Sciatic nerve (tissue), 2 donors: ENCODE measurements at regions not wholly inside any gene's neighbourhood (a gene's known extent, or its start where the extent isn't known, plus 50 kb on each side); places are given as distances from the start of the nearest gene placed in this dataset.

Experiments used
- ATAC-seq: fragments of 200-7000 bp; cut with Tn5 transposase; one replicate; pipeline ENCODE4 v1.9.1; 2020; ENCODE audit warnings: mild to moderate bottlenecking, moderate library complexity
- DNase-seq: peaks from one replicate; pipeline ENCODE4 v3.0.0-alpha.2; 2020; ENCODE audit warnings: low spot score
- intact Hi-C: fragments of 100-400 bp; cut with DNase I; formaldehyde crosslinking; loops from one replicate; pipeline ENCODE4 v1.14.2; 2022
- donor health status: DM: no; HTN: no; CAD: no.
- donor health status: DM: no; HTN: no; CAD: no.

DNA sequence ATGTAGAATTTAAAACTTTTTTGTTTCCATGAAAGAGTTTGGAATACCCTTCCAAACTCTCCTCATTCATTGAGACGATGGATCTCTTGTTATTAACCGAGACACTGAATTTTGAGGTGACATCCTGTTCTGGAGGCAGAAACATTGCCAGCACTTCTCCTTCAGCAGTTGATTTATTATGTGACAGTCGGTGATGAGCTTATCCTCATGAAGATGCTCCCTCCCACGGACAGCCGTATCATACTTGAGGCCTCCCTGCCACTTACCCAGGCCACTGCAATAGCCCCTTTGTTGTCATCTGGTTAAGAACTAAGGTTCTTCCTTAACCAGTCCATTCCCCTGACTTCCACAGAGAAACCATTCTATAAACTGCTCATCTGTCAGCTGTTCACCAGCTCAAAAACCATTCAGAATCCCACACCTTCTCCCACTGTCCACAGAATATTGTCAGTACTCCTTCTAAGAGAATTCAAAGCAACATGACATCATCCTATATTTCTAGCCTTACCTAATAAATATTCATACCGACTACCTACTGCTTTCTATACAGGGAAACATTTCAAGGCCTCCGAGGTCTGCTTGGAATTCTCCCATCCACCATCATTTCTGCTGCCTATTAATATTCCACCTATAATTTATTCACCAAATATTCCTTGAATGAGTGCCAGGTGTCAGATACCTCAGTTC is 139.0 kb upstream of the TRIB2 start:
- DNase-seq (no peak), ATAC-seq (no peak)
- intact Hi-C loops = no loop called here

DNA sequence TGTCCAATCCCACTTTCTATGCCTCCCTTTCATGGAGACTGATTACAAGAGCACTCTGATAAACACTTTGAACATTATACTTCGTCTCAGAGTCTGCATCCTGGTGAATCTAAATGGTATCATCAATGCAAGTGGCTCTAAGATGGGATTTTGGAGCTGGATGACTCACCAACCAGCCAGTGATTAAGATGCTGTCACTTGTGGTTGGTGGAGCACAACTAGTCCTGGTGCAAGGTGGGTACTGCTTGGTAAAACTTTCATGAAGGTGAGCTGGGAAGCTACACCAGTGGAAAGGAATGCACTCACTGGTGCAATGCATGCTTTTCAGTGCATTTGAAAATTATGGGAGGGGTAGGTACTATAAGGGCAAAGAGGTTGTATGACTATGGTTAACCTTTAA is 137.7 kb upstream of the TRIB2 start:
- DNase-seq (no peak), ATAC-seq (no peak)
- intact Hi-C loops = no loop called here

DNA sequence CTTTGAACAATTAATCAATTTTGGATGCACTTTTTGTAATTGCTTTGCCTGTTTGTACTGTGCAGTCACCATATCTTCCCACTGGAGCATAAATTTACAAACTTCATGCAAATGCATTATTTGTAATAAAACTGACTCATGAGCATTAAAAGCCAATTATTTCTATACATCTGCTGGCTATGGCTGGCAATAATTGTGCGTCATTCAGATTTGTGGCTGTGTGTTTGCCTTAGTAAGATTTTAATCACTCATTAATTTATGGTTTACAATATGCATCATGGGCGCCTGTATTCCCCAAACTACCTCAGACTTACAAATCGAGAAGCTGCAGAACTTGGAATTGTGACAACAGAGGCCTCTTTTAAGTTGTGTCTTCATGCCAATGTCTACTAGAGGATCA is 132.4 kb upstream of the TRIB2 start:
- intact Hi-C loops = no loop called here
- DNase-seq (no peak), ATAC-seq (no peak)

DNA sequence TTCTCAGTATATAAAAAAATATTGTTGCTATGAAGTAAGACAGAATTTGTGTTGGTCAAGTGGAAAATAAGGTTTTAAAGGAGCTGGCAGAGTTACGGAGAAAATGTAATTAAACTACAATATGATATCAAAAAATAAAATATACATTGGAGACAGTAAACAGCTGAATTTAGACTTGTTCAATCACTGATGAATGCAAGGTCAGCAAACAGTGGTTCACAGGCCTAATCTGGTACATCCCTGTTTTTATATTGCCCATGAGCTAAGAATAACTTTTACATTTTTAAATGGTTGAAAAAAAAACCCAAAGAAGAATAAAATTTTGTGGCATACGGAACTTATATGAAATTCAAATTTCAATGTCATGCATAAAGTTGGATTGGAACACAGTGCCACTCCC is 131.0 kb upstream of the TRIB2 start:
- ATAC-seq = no peak
- intact Hi-C loops = no loop called here
- no peak for DNase-seq

DNA sequence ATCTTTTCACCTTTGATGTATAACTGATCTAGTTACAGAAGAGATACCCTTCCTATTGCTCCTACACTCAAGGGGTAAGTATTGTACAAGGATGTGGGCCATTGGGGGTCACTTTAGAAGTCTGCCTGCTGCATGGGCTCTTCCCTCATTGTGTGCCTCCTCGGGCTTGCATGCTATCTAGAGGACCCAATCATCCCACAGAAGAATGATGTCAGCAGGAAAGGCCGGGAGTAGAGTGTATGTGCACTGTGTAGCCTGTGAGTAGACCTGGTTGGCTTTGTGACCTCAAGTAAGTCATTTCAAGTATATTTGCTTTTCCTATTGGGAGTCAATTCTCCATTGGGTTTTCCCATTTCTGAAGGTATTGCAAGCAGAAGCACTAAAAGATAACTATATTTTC is 129.5 kb upstream of the TRIB2 start:
- intact Hi-C loops = no loop called here
- DNase-seq (no peak), ATAC-seq (no peak)

DNA sequence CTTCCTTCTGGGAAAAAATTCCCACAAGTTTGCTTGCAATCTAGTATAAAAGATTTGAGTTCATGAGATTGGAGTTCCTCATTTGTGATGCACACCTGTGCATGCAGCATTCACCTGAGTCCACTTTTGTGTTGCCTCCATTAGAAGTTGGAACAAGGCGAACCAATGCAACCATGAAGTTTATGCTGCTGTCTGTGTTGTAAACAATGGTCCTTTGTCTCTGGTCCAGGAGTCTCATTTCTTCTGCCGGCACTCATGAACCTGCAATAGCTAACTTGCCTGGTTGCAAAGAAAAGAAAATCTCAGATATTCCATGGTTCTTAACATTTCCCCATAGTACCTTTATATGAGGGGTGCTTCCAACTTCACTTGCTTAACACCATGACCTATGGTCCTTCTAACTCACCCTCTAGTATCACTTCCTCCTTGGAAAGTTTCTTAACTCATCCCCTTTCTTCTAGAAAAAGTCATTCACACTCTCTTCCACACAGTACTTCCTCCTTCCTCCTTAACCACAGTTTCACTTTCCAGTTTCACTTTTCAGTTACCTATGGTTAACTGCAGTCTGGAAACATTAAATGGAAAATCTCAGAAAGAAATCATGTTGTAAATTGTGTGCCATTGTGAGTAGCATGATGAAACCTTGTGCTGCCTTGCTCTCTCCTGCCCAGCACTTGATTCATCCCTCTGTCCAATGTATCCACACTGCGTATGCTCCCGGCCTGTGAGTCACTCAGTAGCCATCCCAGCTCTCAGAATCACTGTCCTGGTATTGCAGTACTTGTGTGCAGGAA is 128.8 kb upstream of the TRIB2 start:
- ATAC-seq (peak; percentile 78), DNase-seq (no peak)
- intact Hi-C loops = no loop called here

DNA sequence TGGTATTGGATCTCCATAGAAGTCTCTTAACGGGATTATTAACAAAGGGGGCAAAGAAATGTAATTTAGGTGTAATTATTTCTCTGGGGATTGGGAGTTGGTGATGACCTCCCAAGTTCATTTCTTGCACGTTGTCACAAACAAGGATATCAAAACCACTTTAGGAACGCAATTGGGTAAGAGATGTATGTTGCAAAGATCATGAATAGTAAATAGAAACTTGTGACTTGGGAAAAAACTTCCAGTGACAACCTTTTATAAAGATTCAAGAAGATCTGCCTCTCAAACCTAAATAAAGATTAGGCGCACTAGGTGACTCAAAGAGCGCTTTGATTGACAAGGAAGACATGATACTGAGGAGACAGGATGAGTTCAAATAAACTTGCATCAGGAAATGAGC is 127.8 kb upstream of the TRIB2 start:
- intact Hi-C loops = no loop called here

DNA sequence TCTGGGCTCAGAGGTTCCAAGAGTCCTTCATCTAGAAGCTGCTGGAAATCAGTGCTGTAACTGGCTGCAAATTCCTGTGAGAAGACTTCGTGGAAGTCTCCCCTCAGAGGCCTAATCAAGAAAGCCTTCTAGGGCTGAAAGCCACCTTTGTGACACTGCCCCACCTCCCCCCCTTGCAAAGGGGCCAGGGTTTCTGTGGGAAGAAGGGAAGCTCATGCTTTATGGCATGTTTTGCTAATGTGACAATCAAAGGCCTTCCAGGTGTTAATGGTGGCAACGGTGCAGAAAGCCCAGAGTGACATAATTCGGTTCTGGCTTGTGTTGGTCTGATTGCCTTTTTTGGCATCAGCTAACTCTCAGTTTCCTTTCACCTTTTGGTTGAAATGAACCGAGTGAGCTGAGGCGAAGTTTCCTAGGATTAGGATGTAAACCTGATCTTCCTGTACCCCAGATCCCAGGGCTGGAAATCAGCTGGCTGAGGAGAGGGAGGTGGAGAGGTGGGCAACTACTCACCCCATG is 126.9 kb upstream of the TRIB2 start:
- DNase-seq = no peak
- no peak for ATAC-seq
- intact Hi-C loops = no loop called here

More for the DNA sequence above, 127.8 kb upstream of the TRIB2 start:
- no peak for ATAC-seq
- DNase-seq = no peak

DNA sequence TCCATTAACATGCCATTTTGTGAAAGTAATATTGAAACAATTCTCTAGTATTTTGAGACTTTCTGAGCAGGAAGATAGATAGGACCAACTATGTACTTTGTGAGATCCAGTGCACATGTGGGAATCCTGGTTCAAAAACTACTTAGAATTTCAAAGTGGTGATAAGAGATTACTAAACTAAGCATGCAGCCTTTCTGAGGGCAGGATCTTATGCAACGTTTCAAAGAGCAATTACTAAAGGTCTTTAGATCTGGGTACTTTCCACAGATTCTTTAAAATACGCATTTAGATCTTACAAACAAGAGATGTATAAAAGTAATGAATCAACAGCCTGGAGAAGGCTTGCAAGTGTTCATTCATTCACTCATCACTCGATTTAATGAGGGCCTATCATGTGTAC is 124.4 kb upstream of the TRIB2 start:
- DNase-seq (no peak), ATAC-seq (no peak)
- intact Hi-C loops = no loop called here

DNA sequence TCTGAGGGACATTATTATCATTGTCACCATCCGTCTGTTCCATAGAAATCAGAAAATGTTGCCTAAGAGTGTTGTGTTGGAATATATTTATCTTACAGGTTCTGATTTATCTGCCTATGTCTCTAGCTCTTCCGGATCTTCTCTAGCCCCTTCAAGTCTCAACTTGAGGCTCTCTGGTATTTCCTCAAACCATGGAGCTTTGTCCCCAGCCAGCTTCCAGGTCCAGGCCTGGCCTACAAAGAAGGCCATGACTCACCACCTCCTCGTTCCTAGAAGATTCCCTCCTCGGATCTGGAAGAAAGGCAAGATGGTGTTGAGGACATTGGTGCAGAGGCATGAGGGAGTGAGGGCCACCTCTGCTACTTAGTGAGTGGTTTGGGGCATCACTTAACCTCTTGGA is 122.1 kb upstream of the TRIB2 start:
- intact Hi-C loops = no loop called here
- no peak for ATAC-seq
- no peak for DNase-seq

DNA sequence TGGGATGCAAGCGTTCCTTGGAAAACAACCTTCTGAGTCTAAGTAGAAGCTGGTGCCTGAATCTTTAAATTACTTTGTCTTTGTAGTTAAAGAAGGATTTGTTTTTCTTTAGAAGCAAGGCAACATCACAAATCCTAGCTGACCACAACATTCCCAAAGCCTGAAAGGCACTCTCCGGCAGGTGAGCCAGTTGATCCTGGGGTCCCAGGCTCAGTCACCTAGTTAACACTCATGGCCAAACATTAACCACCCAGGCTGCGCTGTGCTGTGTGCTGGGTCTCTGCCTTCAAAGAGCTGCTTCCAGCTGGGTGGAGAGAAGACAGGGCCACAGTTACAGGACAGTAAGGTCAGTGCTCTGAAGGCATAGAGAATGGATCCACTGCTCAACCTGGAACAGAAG is 120.0 kb upstream of the TRIB2 start:
- ATAC-seq = no peak
- DNase-seq = no peak
- intact Hi-C loops = no loop called here

DNA sequence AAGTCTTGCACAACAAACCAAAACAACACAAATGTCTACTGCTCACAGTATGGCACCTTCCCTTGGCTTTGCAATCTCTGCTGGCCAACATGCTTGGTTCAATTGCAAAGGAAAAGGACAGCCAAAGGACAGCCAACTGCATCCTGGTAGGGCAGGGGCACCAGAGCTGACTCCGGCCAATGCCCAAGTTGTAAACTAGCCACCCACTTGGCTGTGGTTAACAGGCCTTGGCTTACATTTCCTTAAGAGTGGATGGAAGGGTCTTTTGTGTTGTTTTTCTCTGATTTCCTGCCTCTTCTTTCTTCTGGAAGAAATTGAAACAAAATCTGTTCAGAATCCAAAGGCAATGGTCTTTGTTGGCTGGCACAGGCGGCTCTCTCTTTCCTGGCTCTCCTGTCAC is 119.1 kb upstream of the TRIB2 start:
- DNase-seq = no peak
- intact Hi-C loops = no loop called here
- no peak for ATAC-seq

DNA sequence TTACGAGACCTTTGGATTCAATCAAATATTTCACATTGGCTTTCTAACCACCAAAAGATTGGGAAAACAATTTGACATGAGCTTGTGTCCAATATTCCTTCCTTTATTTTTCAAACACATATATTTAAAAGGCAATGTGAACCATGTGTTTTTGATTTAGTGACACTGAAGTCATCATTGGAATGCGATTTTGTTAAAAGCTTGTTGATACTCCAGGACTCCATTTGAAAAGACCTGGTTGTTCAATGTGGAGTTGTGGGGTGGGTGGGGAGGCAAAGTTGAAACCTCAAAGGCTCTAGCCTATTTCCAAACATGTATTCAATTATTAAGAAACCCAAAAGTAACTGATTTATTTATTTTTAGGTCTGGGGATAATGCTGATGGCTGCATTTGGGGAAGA is 114.1 kb upstream of the TRIB2 start:
- ATAC-seq = peak; percentile 55
- intact Hi-C loops = no loop called here
- DNase-seq = no peak

DNA sequence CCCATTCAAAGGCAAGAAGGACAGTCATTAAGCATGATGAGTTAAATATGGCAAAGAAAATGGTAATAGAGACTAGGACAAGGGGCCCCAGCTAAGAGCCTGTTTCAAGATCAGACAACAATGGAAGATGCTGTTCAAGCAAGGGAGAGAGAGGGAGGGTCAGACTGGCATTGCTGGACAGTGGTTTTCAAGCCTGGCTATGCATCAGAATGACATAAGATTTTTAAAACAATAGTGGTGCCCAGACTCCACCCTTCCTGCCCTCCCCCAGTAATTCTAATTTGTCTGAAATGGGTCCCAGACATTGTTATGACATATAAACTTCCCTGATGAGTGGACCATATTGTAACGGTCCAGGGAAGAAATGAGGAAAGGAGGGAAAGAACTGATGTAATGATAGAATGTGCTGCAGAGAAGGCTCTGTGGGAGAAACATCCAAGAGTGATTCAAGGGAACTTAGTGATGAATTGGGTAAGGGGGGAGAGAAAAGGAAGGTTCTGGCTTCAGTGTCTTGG is 112.9 kb upstream of the TRIB2 start:
- intact Hi-C loops = no loop called here
- DNase-seq = no peak
- no peak for ATAC-seq

DNA sequence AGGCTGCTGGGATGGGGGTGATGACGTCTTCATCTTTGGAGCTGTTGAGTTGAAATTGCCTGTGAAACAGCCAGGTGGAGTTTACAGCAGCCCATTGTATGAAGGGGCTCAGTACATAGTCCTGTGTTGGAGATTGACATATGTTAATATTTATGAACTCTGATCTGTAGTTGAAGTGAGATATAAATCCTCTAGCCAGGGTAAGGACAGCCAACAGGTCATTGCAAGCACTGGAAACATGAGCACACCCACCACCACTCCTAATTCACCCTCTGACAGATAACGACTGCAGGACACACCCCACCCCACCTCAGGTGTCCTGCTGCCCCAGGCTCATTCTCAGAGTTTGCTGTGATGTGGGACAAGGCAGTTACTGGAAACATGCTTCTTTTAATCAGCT is 112.4 kb upstream of the TRIB2 start:
- no peak for ATAC-seq
- intact Hi-C loops = no loop called here
- no peak for DNase-seq

DNA sequence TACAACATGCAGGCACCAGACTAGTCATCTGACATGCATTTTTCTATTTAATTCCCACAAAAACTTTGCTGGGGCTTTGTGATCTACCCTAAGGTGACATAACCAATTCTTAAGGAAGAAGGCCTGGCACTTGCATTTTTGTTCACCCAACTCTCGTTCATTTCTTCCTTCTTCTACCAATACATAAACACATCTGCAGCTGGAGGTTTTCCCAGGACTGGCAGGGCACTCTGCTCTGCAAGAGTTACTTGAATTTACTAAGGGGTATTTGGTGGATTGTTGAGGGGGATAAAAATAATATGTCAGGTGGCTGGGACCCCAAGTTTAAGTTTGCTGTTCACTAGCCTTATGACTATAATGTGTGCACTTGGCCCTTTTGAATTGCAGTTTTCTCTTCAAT is 111.4 kb upstream of the TRIB2 start:
- DNase-seq (no peak), ATAC-seq (no peak)
- intact Hi-C loops = no loop called here

DNA sequence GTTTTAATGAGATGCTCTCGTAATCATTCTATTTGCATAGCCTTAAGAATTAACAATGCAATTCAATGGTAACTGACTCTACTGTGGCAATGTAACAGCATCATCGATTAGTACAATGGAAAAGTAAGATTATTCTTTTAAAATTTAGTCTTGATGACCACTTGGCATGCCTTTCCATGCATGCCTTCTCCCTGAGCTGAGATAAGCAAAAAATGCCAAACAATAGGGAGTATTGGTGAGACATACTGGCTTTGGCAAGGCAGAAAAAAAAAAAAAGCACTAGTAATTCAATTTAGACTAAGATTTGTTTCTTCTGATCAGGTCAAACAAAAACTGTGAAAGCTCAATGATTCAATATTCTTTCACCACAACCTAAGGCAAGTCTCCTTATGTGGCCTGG is 110.8 kb upstream of the TRIB2 start:
- no peak for ATAC-seq
- DNase-seq = no peak
- intact Hi-C loops = no loop called here

DNA sequence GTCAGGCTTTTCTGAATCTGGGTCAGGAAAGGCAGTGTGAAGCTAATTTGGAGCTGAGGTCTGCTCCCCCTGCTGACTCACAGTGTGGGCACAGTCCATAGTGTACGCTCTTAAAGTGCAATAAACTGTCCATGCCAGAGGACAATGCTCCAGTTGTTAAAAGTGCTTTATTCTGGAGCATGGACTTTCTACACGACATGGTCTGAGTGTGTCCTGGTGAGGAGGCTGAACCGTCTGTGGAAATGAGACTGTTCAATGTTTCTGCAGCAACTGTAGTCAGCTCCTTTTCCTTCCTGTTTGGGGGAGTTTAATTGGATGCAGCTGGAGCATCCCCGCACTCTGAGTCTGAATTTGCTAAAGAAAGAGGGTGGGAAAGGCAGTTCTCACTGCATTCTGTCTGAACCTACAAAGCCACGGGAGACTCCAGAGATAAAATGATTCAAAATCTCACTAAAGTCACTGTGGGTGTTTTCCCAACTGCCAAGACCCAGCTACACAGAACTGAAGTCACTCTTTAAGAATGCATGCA is 110.2 kb upstream of the TRIB2 start:
- DNase-seq (no peak), ATAC-seq (peak; percentile 51)
- intact Hi-C loops = no loop called here

DNA sequence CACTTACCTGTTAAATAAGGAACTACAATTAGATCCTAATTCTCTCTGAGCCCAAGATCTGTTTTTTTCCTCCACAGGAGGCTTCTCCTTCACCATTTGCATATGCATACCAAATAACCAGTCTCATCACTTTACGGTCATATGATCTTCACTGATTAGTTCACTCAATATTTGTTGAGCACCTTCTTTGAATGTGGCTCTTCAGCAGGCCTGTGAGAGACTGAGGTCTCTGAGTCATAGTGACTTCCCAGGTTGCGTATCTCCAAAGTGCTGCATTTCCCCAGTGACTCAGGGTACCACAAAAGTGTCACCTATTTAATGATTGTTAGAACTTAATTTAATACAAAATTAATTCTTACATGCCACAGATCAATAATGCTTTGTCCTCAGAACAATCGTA is 108.8 kb upstream of the TRIB2 start:
- no peak for ATAC-seq
- intact Hi-C loops = no loop called here
- DNase-seq = no peak

DNA sequence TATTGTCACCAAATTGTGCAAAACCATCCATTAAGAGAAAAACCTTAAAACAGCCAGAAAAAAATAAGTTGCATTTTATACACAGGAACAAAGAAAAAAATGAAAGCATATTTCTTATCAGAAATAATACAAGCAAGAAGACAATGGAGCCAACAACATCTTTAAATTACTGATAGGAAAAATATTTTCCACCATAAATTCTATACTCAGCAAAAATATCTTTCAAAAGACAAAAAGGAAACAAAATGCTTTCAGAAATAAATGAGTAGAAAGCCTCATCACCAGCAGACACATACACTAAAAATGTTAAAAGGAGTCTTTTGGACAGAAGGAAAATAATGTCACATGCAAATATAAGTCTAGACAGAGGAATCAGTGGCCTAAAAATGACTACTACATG is 106.4 kb upstream of the TRIB2 start:
- ATAC-seq (no peak), DNase-seq (no peak)
- intact Hi-C loops = no loop called here
